HG03196 (cell line): ENCODE measurements at regions not wholly inside any gene's neighbourhood (a gene's known extent, or its start where the extent isn't known, plus 50 kb on each side); places are given as distances from the start of the nearest gene placed in this dataset.

Experiments
- ATAC-seq: cut with Tn5 transposase; IDR thresholded peaks from one replicate; pipeline ENCODE4 v1.9.1; 2021; ENCODE audit not compliant: unreplicated experiment

- ATAC-seq = no peak
These were observed 221.0 kb upstream of the PWP1 start for GRCh38 chr12:107464644-107465043.

- ATAC-seq = no peak
These were observed 220.0 kb upstream of the PWP1 start for GRCh38 chr12:107465625-107466024.

DNA sequence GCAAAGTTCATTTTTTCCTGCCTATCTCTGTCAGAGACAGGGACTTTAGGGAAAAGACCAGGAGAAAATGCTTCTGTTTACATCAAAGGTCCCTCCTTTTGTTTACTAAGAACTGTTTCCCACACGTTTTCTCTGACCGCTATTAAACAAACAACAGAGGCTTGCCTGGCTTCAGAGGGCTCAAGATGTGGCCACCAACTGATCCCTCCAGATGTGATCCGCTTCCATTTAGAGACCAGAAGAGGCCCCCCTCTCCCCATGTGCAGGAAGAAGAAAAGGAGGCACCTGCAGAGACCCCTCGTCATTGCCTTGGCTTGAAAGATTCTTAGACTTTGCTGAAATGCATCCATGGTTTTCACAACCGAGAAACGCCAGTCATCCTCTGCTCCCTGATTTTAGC lies 217.9 kb upstream of the PWP1 start:
- ATAC-seq = no peak

- ATAC-seq = no peak
These were observed 217.4 kb upstream of the PWP1 start for GRCh38 chr12:107468182-107468581.

DNA sequence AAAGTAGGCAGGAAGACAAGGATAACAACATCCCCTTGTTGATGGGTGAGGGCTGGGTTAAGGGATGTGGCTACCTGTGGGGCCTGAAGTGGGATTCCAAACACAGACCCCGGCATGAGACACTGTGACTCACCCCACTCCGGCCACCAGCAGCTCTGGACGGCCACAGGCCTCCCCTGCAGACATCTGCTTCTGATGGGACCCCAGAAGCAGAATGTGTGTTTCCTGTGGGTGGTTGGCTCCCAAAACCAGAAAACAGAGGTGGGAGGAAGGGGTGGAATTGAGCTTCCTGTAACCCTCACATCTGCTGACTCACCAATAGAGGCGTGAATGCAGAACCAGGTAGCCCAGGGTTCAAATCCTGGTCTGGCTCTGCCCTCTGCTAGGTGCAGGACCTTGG lies 216.6 kb upstream of the PWP1 start:
- ATAC-seq = no peak

DNA sequence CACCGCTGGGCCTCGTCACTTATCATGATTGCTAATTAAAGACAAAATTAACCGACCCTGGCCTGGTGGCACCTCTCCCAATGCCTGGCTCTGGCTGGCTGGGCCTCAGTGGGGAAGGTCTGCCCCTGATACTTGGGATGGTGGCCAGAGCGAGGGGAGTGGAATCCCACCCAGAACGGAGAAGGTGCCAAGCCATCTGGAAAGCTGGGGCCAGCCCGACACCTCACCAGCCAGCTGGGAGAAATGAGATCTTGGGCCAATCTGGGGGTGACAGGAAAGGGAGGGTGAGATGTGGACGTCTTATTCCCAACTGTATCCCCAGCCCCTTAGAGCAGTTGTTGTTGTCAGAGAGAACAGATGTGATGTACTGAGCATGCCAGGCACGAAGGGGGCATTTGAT lies 215.0 kb upstream of the PWP1 start:
- no peak for ATAC-seq

DNA sequence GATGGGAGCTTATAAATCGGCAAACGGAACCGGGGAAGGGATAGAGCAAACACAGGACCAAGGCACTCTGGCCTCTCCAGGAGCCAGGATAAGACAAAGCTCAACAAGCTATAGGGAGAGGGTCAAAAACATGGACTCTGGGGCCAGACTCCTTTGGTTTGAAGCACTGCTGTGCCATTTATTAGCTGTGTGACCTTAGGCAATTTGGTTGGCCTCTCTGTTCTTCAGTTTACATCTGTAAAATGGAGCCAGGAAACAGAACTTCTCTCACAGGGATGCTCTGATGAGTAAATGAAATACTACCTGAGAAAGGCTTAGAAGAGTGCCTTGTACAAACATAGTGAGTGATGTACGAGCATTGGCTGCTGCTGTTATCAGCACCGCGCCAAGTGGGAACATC lies 213.3 kb upstream of the PWP1 start:
- no peak for ATAC-seq

DNA sequence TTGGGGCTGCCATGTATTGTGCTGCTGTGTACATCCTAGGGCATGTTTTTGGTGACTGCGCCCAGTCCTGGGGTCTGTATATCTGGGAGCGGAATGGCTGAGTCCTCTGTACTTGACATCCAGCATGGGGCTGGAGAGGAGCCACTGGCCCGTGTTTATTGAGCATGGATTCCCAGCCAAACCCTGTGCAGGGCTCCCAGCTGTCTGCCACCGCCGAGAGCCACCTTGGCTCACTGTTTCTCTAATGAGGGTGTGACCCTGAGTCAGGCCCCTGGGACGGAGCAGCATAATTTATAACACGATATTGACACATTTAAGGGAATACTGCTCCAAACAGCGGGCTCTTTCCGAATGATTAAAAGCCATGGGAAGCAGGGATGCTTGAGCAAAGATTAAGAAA lies 211.5 kb upstream of the PWP1 start:
- ATAC-seq = no peak

- ATAC-seq = no peak
These were observed 210.7 kb upstream of the PWP1 start for GRCh38 chr12:107474639-107475539.

GRCh38 chr12:107475900-107476299 lies 209.7 kb upstream of the PWP1 start:
- no peak for ATAC-seq

- no peak for ATAC-seq
These were observed 208.6 kb upstream of the PWP1 start for GRCh38 chr12:107477018-107477417.

GRCh38 chr12:107477947-107478610 lies 207.5 kb upstream of the PWP1 start:
- ATAC-seq = no peak

GRCh38 chr12:107478881-107479280 lies 206.7 kb upstream of the PWP1 start:
- no peak for ATAC-seq

DNA sequence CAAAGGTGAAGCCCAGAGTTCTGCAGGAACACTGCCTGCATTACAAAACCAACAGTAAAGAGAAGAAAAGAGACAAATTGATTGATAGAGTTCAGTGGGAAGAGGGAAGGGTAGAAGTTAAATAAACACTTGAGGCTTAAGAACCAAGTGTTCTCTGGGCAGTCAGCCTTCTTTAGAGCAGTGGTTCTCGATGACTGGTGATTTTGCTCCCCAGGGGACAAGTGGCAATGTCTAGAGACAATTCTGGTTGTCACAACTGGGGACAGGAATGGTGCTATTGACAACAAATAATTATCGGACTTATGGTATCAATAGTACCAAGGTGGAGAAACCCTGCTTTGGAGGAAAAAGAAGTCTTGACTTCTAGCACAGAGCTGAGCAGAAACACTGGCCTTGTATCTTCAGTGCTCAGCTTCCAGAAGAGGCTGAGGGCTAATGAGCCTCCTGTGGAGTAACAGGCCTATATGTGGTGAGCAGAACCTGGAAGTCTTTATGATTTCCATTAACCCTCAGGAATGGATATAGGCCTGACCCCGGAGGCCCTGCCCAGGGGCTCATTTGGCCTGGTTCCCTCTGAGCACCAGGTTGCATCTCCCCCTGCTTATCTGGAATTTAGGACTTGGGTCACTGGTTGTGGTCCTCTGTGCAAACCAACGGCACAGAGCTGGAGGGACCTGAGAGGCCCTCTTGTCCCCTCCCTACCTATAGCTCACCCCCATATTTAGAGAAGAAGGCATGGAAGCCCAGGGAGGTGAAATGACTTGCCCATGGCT lies 204.6 kb upstream of the PWP1 start:
- no peak for ATAC-seq

DNA sequence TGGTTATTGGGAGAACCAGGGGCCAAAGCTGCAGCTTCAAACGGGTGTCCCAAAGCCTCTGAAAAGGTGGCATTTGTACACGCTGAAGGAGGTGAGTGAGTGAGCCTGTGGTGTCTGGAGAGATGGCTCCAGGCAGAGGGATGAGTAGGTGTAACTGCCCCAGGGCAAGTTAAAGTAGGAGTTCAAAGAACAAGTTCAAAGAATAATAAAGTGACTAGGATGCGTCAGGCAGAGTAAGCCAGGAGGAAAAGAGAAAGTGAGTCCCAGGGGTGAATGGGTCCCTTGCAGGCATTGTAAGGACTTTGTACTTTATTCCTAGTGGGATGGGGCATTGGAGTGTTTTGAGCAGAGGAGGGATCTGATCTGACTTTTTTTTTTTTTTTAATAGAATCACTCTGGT lies 201.4 kb upstream of the PWP1 start:
- no peak for ATAC-seq

GRCh38 chr12:107484941-107485340 lies 200.7 kb upstream of the PWP1 start:
- no peak for ATAC-seq

GRCh38 chr12:107485731-107486130 lies 199.9 kb upstream of the PWP1 start:
- no peak for ATAC-seq

GRCh38 chr12:107486140-107486892 lies 199.3 kb upstream of the PWP1 start:
- ATAC-seq = no peak

DNA sequence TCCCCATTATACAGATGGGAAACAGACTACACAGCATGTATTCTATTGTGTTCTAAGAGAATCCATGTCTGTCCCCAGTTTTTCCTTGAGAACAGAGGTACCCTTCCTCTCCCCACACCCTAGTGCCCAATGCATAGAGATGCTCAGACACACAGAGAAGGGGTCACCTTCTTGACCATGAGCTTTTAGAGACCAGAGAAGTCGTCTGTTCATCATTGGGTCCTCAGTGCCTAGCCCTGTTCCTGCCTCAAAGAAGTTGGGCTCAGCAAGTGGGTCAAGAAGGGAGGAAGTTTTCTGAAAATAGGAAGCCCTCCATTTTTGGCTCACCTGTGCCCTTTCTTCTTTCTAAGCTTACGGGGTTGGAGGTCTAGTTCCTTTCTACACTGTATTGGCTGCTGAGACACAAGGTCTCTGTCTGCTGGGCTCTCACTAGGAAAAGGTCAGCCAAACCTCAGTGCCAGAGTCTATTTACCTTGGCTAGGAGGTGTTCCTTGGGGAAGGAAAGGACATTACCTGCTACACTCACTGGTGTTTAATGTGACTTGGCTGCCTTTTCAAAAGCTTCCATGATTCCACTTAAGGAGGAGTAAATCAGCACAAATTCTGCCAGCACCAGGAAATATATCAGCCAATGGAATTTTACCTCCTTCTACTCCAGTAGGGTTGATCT lies 198.5 kb upstream of the PWP1 start:
- ATAC-seq = no peak

DNA sequence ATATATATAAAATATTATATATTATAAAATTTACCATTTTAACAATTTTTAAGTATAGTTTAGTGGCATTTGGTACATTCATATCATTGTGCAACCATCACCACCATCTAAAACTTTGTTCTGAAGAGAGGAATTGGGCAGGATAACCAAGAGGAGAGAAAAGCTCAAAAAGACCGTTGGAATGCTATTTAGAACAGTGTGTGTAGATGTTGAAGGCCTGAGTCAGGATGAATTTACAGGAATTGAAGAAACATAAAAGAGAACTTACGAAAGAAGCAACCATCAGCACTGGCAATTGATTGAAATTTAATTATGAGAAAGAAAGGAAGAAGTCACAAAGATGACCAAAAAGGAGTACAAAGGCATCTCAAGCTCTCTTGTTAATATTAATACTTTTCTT lies 196.9 kb upstream of the PWP1 start:
- ATAC-seq = no peak
